Stimulated activated CD4-positive, alpha-beta T cell treated with anti-CD3 and anti-CD28 coated beads, Interleukin-4, amount 100 ng/mL, for 1 hour (primary cell): ENCODE measurements at regions not wholly inside any gene's neighbourhood (a gene's known extent, or its start where the extent isn't known, plus 50 kb on each side); places are given as distances from the start of the nearest gene placed in this dataset.
"Not testable (repeated sequence)": the region's sequence is repeated elsewhere in the genome, so short reads cannot be mapped to it uniquely, and the experiment has no call there.

Experiments used
- DNase-seq: peaks from one replicate; pipeline ENCODE4 v3.0.0-alpha.2; 2020

- DNase-seq = no peak
These were observed 210.2 kb downstream of the ARPP21 start for GRCh38 chr3:35849496-35849895.

- no peak for DNase-seq
These were observed 210.6 kb downstream of the ARPP21 start for GRCh38 chr3:35849963-35850362.

GRCh38 chr3:35857004-35857403 is 217.7 kb downstream of the ARPP21 start:
- DNase-seq = no peak

- no peak for DNase-seq
These were observed 222.7 kb downstream of the ARPP21 start for GRCh38 chr3:35862057-35862456.

GRCh38 chr3:35864871-35865270 is 225.5 kb downstream of the ARPP21 start:
- no peak for DNase-seq

GRCh38 chr3:35867791-35868190 is 228.5 kb downstream of the ARPP21 start:
- DNase-seq = no peak

- no peak for DNase-seq
These were observed 231.7 kb downstream of the ARPP21 start for GRCh38 chr3:35871009-35871408.

- no peak for DNase-seq
These were observed 244.6 kb downstream of the ARPP21 start for GRCh38 chr3:35883929-35884328.

- no peak for DNase-seq
These were observed 255.4 kb downstream of the ARPP21 start for GRCh38 chr3:35894735-35895134.

- no peak for DNase-seq
These were observed 259.9 kb downstream of the ARPP21 start for GRCh38 chr3:35899245-35899644.

- DNase-seq = no peak
These were observed 260.8 kb downstream of the ARPP21 start for GRCh38 chr3:35900079-35900478.

GRCh38 chr3:35908366-35909232 is 269.3 kb downstream of the ARPP21 start:
- DNase-seq = peak; percentile 28

- DNase-seq = no peak
These were observed 279.8 kb downstream of the ARPP21 start for GRCh38 chr3:35919160-35919559.

- no peak for DNase-seq
These were observed 282.4 kb downstream of the ARPP21 start for GRCh38 chr3:35921718-35922117.

GRCh38 chr3:35924070-35924469 is 284.7 kb downstream of the ARPP21 start:
- not testable (repeated sequence) for DNase-seq

GRCh38 chr3:35927441-35927840 is 288.1 kb downstream of the ARPP21 start:
- no peak for DNase-seq

GRCh38 chr3:35929158-35929557 is 289.8 kb downstream of the ARPP21 start:
- DNase-seq = no peak

- no peak for DNase-seq
These were observed 292.5 kb downstream of the ARPP21 start for GRCh38 chr3:35931867-35932266.

- no peak for DNase-seq
These were observed 293.7 kb downstream of the ARPP21 start for GRCh38 chr3:35932995-35933394.

- DNase-seq = no peak
These were observed 297.2 kb downstream of the ARPP21 start for GRCh38 chr3:35936571-35936970.

- no peak for DNase-seq
These were observed 305.8 kb downstream of the ARPP21 start for GRCh38 chr3:35944926-35945710.

- no peak for DNase-seq
These were observed 307.0 kb downstream of the ARPP21 start for GRCh38 chr3:35946121-35946853.

GRCh38 chr3:35946854-35947515 is 307.7 kb downstream of the ARPP21 start:
- DNase-seq = no peak
